MCF 10A (cell line): ENCODE measurements at regions not wholly inside any gene's neighbourhood (a gene's known extent, or its start where the extent isn't known, plus 50 kb on each side); places are given as distances from the start of the nearest gene placed in this dataset.

Source experiments
- BruUV-seq: library from RNA; stranded (reverse); fragments of 400-500 nt; replicated peaks from 2 replicates; lab custom pipeline; 2021; lab: Mats Ljungman, UMichigan
- CTCF ChIA-PET: fragments of 300-600 bp; sonication (Branson Sonifier 250); formaldehyde crosslinking; extraction: SDS; loops from one replicate; lab custom pipeline; 2021; ENCODE audit warnings: antibody characterized with exemption, inconsistent platforms; lab: Yijun Ruan, JAX
- POLR2A ChIA-PET: fragments of 300-600, 350-650 bp; sonication (Branson Sonifier 250); formaldehyde crosslinking; extraction: SDS; loops from one replicate; lab custom pipeline; 2020; ENCODE audit warnings: antibody characterized with exemption, inconsistent platforms; lab: Yijun Ruan, JAX
- DNase-seq: peaks from one replicate; pipeline ENCODE4 v3.0.0-alpha.2; 2018; ENCODE audit not compliant: unreplicated experiment
- H3K27ac Mint-ChIP-seq: one replicate; pipeline ENCODE4 v1.8.0; 2022; ENCODE audit warnings: mild to moderate bottlenecking, low read depth, mixed read lengths; ENCODE audit not compliant: unreplicated experiment
- H3K27me3 Mint-ChIP-seq: one replicate; pipeline ENCODE4 v1.8.0; 2022; ENCODE audit warnings: mixed read lengths; ENCODE audit not compliant: insufficient read depth, unreplicated experiment
- H3K36me3 Mint-ChIP-seq: one replicate; pipeline ENCODE4 v1.8.0; 2022; ENCODE audit warnings: mild to moderate bottlenecking, moderate library complexity, mixed read lengths; ENCODE audit not compliant: insufficient read depth, unreplicated experiment
- H3K4me1 Mint-ChIP-seq: one replicate; pipeline ENCODE4 v1.8.0; 2022; ENCODE audit warnings: mixed read lengths; ENCODE audit not compliant: insufficient read depth, unreplicated experiment
- H3K4me3 Mint-ChIP-seq: one replicate; pipeline ENCODE4 v1.8.0; 2022; ENCODE audit warnings: mild to moderate bottlenecking, moderate library complexity, mixed read lengths; ENCODE audit not compliant: unreplicated experiment
- H3K9me3 Mint-ChIP-seq: one replicate; pipeline ENCODE4 v1.8.0; 2022; ENCODE audit warnings: mixed read lengths; ENCODE audit not compliant: unreplicated experiment
- CTCF ChIP-seq: fragments of 200-600 bp; IDR thresholded peaks from one replicate; pipeline ENCODE4 v1.8.0; 2022; ENCODE audit warnings: antibody characterized with exemption, mild to moderate bottlenecking; ENCODE audit not compliant: unreplicated experiment
- intact Hi-C: fragments of 100-400 bp; cut with micrococcal nuclease; formaldehyde crosslinking; loops from 2 replicates; pipeline ENCODE4 v1.14.1; 2022

- Mint-ChIP-seq H3K27ac (no peak overlapping the region), H3K36me3 (no peaks in the 10 kb centered on the region), H3K9me3 (no peaks in the 10 kb centered on the region), H3K4me1 (no peaks in the 10 kb centered on the region), H3K27me3 (no peaks in the 10 kb centered on the region), H3K4me3 (no peak overlapping the region)
- POLR2A ChIA-PET: no interaction called here
- intact Hi-C loops: no loop called here
- no peak for DNase-seq
- no TSS peak for BruUV-seq
- TF ChIP-seq CTCF: no peak
- CTCF ChIA-PET: interaction anchor here (0.6 kb wide), 1 partner anchor 801 kb away, joined by 5 read pairs; no protein-coding TSS in a partner anchor
These were observed 755.1 kb downstream of the ROBO2 start for GRCh38 chr3:77795013-77795412.

DNA sequence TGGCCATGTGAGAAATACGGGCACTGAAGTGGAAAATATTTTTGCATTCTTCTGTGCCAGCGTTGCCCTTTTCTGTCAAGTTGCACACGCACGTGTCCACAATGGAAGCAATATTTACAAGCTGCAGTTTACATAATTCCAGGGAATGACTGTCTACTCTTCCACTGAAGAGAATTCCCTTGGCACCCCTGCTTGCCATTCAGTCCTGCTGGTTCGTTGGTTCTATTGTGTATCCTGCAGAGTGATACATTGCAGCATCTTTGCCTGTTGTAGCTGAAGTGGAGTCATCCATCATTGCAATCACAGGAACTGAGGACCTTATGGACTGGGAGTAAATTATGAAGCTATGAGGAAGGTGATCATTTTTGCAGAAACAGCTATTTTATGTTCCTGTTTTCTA is 759.4 kb downstream of the ROBO2 start:
- Mint-ChIP-seq H3K4me3 (no peak overlapping the region), H3K27me3 (no peaks in the 10 kb centered on the region), H3K36me3 (no peaks in the 10 kb centered on the region), H3K27ac (no peak overlapping the region), H3K4me1 (no peaks in the 10 kb centered on the region), H3K9me3 (no peaks in the 10 kb centered on the region)
- no peak for TF ChIP-seq CTCF
- no TSS peak for BruUV-seq
- POLR2A ChIA-PET: interaction anchor here (0.6 kb wide), 1 partner anchor 813 kb away, joined by 3 read pairs; no protein-coding TSS in a partner anchor
- CTCF ChIA-PET: interaction anchor here (0.6 to 1.0 kb wide), 3 partner anchors 112 to 1218 kb away, joined by 3 to 5 read pairs (median 4); no protein-coding TSS in a partner anchor
- intact Hi-C loops: no loop called here
- no peak for DNase-seq

GRCh38 chr3:77800893-77801292 is 761.0 kb downstream of the ROBO2 start:
- TF ChIP-seq CTCF: no peak
- intact Hi-C loops: no loop called here
- no peaks in the 10 kb centered on the region for H3K4me1 Mint-ChIP-seq
- no peak for DNase-seq
- no peaks in the 10 kb centered on the region for H3K27me3 Mint-ChIP-seq
- no peak overlapping the region for H3K4me3 Mint-ChIP-seq
- H3K27ac Mint-ChIP-seq: no peak overlapping the region
- no TSS peak for BruUV-seq
- no peaks in the 10 kb centered on the region for H3K36me3 Mint-ChIP-seq
- ChIA-PET POLR2A (no interaction called here), CTCF (interaction anchor here (0.9 kb wide), 1 partner anchor 14 kb away, joined by 3 read pairs; no protein-coding TSS in a partner anchor)
- no peaks in the 10 kb centered on the region for H3K9me3 Mint-ChIP-seq

DNA sequence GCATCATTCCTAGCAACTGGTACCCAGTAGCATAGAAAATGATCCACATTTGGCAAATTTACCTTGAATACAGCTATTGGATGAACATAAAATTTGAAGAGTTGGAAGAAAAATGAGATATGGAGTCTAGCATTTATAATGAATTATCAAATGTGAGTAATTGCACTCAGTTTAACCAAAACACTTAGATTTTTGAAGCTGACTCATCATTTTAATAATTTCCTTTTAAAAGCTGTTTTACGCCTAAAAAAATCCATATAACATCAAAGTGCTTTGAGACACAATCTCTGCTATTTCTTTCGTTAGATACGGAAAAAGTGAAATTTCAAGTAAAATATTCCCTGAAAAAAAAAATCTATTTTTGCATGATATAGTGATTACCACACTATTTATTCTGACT is 767.4 kb downstream of the ROBO2 start:
- ChIA-PET POLR2A (no interaction called here), CTCF (interaction anchor here (0.6 kb wide), 2 partner anchors 24 to 700 kb away, joined by 3 read pairs; no protein-coding TSS in a partner anchor)
- H3K4me1 Mint-ChIP-seq: no peaks in the 10 kb centered on the region
- BruUV-seq: no TSS peak
- no peaks in the 10 kb centered on the region for H3K27me3 Mint-ChIP-seq
- intact Hi-C loops: no loop called here
- TF ChIP-seq CTCF: no peak
- H3K9me3 Mint-ChIP-seq: no peaks in the 10 kb centered on the region
- DNase-seq: no peak
- H3K4me3 Mint-ChIP-seq: no peak overlapping the region
- no peak overlapping the region for H3K27ac Mint-ChIP-seq
- H3K36me3 Mint-ChIP-seq: no peaks in the 10 kb centered on the region
